SK-N-SH (cell line): ENCODE measurements at regions not wholly inside any gene's neighbourhood (a gene's known extent, or its start where the extent isn't known, plus 50 kb on each side); places are given as distances from the start of the nearest gene placed in this dataset.

Experiments
- CTCF ChIA-PET: fragments of 300-600, 350-600 bp; formaldehyde crosslinking; extraction: SDS; loops from one replicate; lab custom pipeline; 2021; lab: Yijun Ruan, JAX
- POLR2A ChIA-PET: fragments of 350-600 bp; sonication (Branson Sonifier 250); formaldehyde crosslinking; extraction: SDS; loops from one replicate; lab custom pipeline; 2020; ENCODE audit warnings: antibody characterized with exemption, inconsistent platforms; lab: Yijun Ruan, JAX
- DNase-seq: peaks from one replicate; pipeline ENCODE4 v3.0.0; 2012
- H2AFZ ChIP-seq: fragments of 200-600 bp; sonication (generic); 2 replicates; pipeline ENCODE4 v1.8.1; 2016; ENCODE audit warnings: antibody characterized with exemption, mild to moderate bottlenecking, low read depth
- H3F3A ChIP-seq: fragments of 200-600 bp; sonication (generic); replicated peaks from 2 replicates; pipeline ENCODE3; 2016; ENCODE audit warnings: antibody characterized with exemption, mild to moderate bottlenecking; ENCODE audit not compliant: insufficient read depth
- H3K27ac ChIP-seq, 2 experiments: fragments of 200-500 bp in 1 of 2; fragments of 200-600 bp in 1 of 2; sonication (Bioruptor generic) in 1 of 2; sonication (generic), shearing (Covaris generic) in 1 of 2; 2 replicates each; pipeline versions ENCODE4 v1.5.1 to v1.6.1; 2014 to 2016; ENCODE audit warnings: low read depth in 2 of 2, inconsistent platforms in 1 of 2, low read length in 1 of 2, mild to moderate bottlenecking in 1 of 2, mixed read lengths in 1 of 2
- H3K27me3 ChIP-seq: fragments of 200-600 bp; sonication (generic), shearing (Covaris generic); 2 replicates; pipeline ENCODE4 v1.6.1; 2016; ENCODE audit warnings: mixed run types; ENCODE audit not compliant: insufficient read depth
- H3K36me3 ChIP-seq, 2 experiments: fragments of 200-500 bp in 1 of 2; fragments of 200-600 bp in 1 of 2; sonication (Bioruptor generic) in 1 of 2; sonication (generic) in 1 of 2; replicated peaks in 1 of 2; 2 replicates each; pipeline versions ENCODE3 to v1.5.1; 2014 to 2016; ENCODE audit warnings: low read length in 1 of 2, mild to moderate bottlenecking in 1 of 2; ENCODE audit not compliant: insufficient read depth in 2 of 2, control insufficient read depth in 1 of 2
- H3K4me1 ChIP-seq, 2 experiments: fragments of 200-500 bp in 1 of 2; fragments of 200-600 bp in 1 of 2; sonication (Bioruptor generic) in 1 of 2; sonication (generic), shearing (Covaris generic) in 1 of 2; 2 replicates each; pipeline versions ENCODE4 v1.5.1 to v1.6.1; 2014 to 2016; ENCODE audit warnings: low read depth in 1 of 2, low read length in 1 of 2, mixed run types in 1 of 2; ENCODE audit not compliant: insufficient read depth in 2 of 2, control insufficient read depth in 1 of 2
- H3K4me2 ChIP-seq: fragments of 200-600 bp; sonication (generic), shearing (Covaris generic); 2 replicates; pipeline ENCODE4 v1.6.1; 2017; ENCODE audit warnings: mixed run types
- H3K4me3 ChIP-seq, 2 experiments: fragments of 200-500 bp in 1 of 2; fragments of 200-600 bp in 1 of 2; sonication (Bioruptor generic) in 1 of 2; sonication (generic), shearing (Covaris generic) in 1 of 2; 2 replicates each; pipeline versions ENCODE4 v1.5.1 to v1.8.1; 2014 to 2016; ENCODE audit warnings: low read depth in 2 of 2, inconsistent platforms in 1 of 2, low read length in 1 of 2, mild to moderate bottlenecking in 1 of 2, mixed read lengths in 1 of 2, moderate library complexity in 1 of 2
- H3K79me2 ChIP-seq: fragments of 200-600 bp; sonication (generic); 2 replicates; pipeline ENCODE4 v1.8.1; 2017; ENCODE audit warnings: mild to moderate bottlenecking; ENCODE audit not compliant: insufficient read depth
- H3K9ac ChIP-seq: fragments of 200-600 bp; sonication (generic); 2 replicates; pipeline ENCODE4 v1.6.1; 2017; ENCODE audit warnings: mixed run types
- H3K9me2 ChIP-seq: fragments of 200-600 bp; sonication (generic); 2 replicates; pipeline ENCODE4 v1.6.1; 2017; ENCODE audit warnings: mixed run types
- H3K9me3 ChIP-seq: fragments of 200-600 bp; sonication (generic); 2 replicates; pipeline ENCODE4 v1.6.1; 2017; ENCODE audit warnings: mixed run types, mild to moderate bottlenecking, moderate library complexity
- H4K20me1 ChIP-seq: fragments of 200-600 bp; sonication (generic); 2 replicates; pipeline ENCODE4 v1.6.1; 2017; ENCODE audit warnings: mild to moderate bottlenecking, mixed run types; ENCODE audit not compliant: insufficient read depth
- CHD2 ChIP-seq: fragments of 150-350 bp; IDR thresholded peaks from 2 replicates; pipeline ENCODE4 v1.6.1; 2018; ENCODE audit warnings: low read length; ENCODE audit not compliant: partially characterized antibody
- ELF1 ChIP-seq: IDR thresholded peaks from 2 replicates; pipeline ENCODE4 v1.4.0; 2012
- EZH2phosphoT487 ChIP-seq: fragments of 200-600 bp; sonication (generic); IDR thresholded peaks from 2 replicates; pipeline ENCODE4 v1.6.1; 2017; ENCODE audit warnings: low read depth, mixed run types, mild to moderate bottlenecking, antibody characterized with exemption, moderate library complexity, borderline replicate concordance
- FOSL2 ChIP-seq: IDR thresholded peaks from 2 replicates; pipeline ENCODE4 v1.4.0; 2012; ENCODE audit warnings: low read depth, mild to moderate bottlenecking, moderate library complexity, borderline replicate concordance
- FOXM1 ChIP-seq: IDR thresholded peaks from 2 replicates; pipeline ENCODE4 v1.4.0; 2012; ENCODE audit warnings: low read depth, mild to moderate bottlenecking
- GABPA ChIP-seq: IDR thresholded peaks from 2 replicates; pipeline ENCODE4 v1.4.0; 2012; ENCODE audit warnings: low read depth, mild to moderate bottlenecking
- GATA2 ChIP-seq: sonication (generic); formaldehyde crosslinking; IDR thresholded peaks from 2 replicates; pipeline ENCODE4 v1.5.0; 2020; ENCODE audit warnings: mild to moderate bottlenecking, missing genetic modification reagents
- MEF2A ChIP-seq: IDR thresholded peaks from 2 replicates; pipeline ENCODE4 v1.4.0; 2012; ENCODE audit warnings: low read depth, borderline replicate concordance
- NFIC ChIP-seq: IDR thresholded peaks from 2 replicates; pipeline ENCODE4 v1.4.0; 2012; ENCODE audit warnings: borderline replicate concordance
- NRF1 ChIP-seq: IDR thresholded peaks from 2 replicates; pipeline ENCODE4 v1.6.1; 2012; ENCODE audit warnings: low read depth, mild to moderate bottlenecking, low read length
- RFX5 ChIP-seq: IDR thresholded peaks from 2 replicates; pipeline ENCODE4 v1.6.1; 2012; ENCODE audit warnings: mild to moderate bottlenecking, improper control_type of control experiment, low read length
- SMC3 ChIP-seq: IDR thresholded peaks from 2 replicates; pipeline ENCODE4 v1.6.1; 2012; ENCODE audit warnings: low read depth, low read length, improper control_type of control experiment
- TEAD4 ChIP-seq: IDR thresholded peaks from 2 replicates; pipeline ENCODE4 v1.4.0; 2012; ENCODE audit warnings: mild to moderate bottlenecking, borderline replicate concordance; ENCODE audit not compliant: insufficient read depth
- WGBS: methylation state at CpG from one replicate; pipeline ENCODE4 v1.1.6; 2017; ENCODE audit warnings: low lambda C conversion rate; 5-methylcytosine and 5-hydroxymethylcytosine counted together
- TF ChIP-seq, protein P1 (sequence below): IDR thresholded peaks from 2 replicates; pipeline ENCODE4 v1.4.0; 2012; ENCODE audit warnings: low read depth
- TF ChIP-seq, protein P2 (sequence below): IDR thresholded peaks from 2 replicates; pipeline ENCODE4 v1.4.0; 2012; ENCODE audit warnings: low read depth, borderline replicate concordance
- TF ChIP-seq, protein P3 (sequence below): fragments of 150-350 bp; IDR thresholded peaks from 2 replicates; pipeline ENCODE4 v1.6.1; 2016; ENCODE audit warnings: mild to moderate bottlenecking, low read depth, low read length
- TF ChIP-seq, protein P4 (sequence below): fragments of 150-350 bp; IDR thresholded peaks from 2 replicates; pipeline ENCODE4 v1.6.1; 2017; ENCODE audit warnings: antibody characterized with exemption, low read length, low read depth, borderline replicate concordance

DNA sequence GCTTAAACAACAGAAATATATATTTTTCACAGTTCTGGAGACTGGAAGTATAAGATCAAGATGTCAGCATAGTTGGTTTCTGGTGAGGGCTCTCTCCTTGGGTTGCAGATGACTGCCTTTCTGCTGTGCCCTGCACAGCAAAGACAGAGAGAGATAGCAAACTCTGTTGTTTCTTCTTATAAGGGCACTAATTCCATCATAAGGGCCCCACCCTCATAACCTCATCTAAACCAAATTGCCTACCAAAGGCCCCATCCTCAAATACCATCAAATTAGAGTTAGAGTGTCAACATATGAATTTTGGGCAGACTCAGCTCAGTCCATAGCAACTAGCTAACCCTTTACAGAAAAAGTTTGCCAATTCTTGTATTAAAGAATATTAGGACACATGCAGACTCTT lies 94.0 kb upstream of the TLK1 start:
- Histone ChIP-seq H3K79me2 (no peaks in the 10 kb centered on the region), H3K36me3 (no peaks in the 10 kb centered on the region), H3K9me3 (no peaks in the 10 kb centered on the region), H3K27me3 (no peaks in the 10 kb centered on the region), H3K27ac (no peak overlapping the region), H3K4me3 (no peak overlapping the region), H3F3A (no peaks in the 10 kb centered on the region), H3K4me2 (no peak overlapping the region), H3K9me2 (no peaks in the 10 kb centered on the region), H3K4me1 (no peaks in the 10 kb centered on the region), H3K9ac (no peak overlapping the region), H4K20me1 (no peaks in the 10 kb centered on the region), H2AFZ (no peak overlapping the region)
- no peak for DNase-seq
- no peak for TF ChIP-seq NRF1
- no peak for TF ChIP-seq TEAD4
- TF ChIP-seq RFX5: no peak
- ChIA-PET CTCF (interaction anchor here (0.7 kb wide), 1 partner anchor 165 kb away, joined by 3 read pairs; no protein-coding TSS in a partner anchor), POLR2A (no interaction called here)

DNA sequence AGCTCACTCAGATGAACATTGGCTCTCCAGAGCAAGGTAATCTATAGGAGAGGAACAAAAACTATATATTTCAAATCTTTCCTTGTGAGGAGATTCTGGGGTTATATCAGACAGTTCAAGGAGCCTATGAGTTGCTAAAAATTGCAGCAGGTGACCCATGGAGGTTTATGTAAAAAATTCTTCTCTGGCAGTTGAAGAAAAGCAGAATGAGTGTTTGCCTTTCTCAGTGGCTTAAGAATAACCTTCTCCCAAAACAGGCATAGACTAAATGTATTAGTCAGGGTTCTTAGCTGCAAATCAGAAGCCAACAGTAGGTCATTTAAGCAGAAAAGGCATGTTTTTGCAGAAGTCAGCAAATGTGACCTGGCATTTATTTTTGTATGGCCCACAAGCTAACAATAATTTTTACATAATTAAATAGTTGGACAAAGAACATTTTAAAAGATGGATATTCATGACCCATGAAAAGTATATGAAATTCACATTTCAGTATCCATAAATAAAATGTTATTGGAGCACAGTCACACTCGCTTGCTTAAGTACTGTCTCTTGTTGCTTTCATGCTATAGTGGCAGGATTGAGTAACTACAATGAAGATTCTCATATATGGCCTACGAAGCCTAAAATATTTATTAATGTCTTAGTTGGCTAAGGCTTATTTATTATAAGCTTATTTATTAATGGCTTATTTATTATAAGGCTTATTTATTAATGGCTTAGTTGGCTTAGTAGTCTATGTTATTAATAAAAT lies 93.4 kb upstream of the TLK1 start:
- ChIA-PET POLR2A (no interaction called here), CTCF (interaction anchor here (0.7 kb wide), 1 partner anchor 166 kb away, joined by 3 read pairs; no protein-coding TSS in a partner anchor)
- H4K20me1 ChIP-seq: no peaks in the 10 kb centered on the region
- H3K36me3 ChIP-seq: no peaks in the 10 kb centered on the region
- TF ChIP-seq GABPA (no peak), RFX5 (no peak), NRF1 (no peak), FOXM1 (no peak), SMC3 (no peak), FOSL2 (no peak)
- TF ChIP-seq, protein P1, sequence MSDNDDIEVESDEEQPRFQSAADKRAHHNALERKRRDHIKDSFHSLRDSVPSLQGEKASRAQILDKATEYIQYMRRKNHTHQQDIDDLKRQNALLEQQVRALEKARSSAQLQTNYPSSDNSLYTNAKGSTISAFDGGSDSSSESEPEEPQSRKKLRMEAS: no peak
- no peak overlapping the region for H3K4me3 ChIP-seq
- no peak overlapping the region for H3K4me2 ChIP-seq
- 84% methylated on average over 2 of the region's 2 CpGs for WGBS
- no peaks in the 10 kb centered on the region for H3K27me3 ChIP-seq
- H3K27ac ChIP-seq: no peak overlapping the region
- no peak overlapping the region for H2AFZ ChIP-seq
- H3K9me3 ChIP-seq: no peaks in the 10 kb centered on the region
- no peak overlapping the region for H3K9ac ChIP-seq
- no peak for DNase-seq
- H3F3A ChIP-seq: no peaks in the 10 kb centered on the region
- no peaks in the 10 kb centered on the region for H3K79me2 ChIP-seq
- no peaks in the 10 kb centered on the region for H3K9me2 ChIP-seq
- H3K4me1 ChIP-seq: no peaks in the 10 kb centered on the region

DNA sequence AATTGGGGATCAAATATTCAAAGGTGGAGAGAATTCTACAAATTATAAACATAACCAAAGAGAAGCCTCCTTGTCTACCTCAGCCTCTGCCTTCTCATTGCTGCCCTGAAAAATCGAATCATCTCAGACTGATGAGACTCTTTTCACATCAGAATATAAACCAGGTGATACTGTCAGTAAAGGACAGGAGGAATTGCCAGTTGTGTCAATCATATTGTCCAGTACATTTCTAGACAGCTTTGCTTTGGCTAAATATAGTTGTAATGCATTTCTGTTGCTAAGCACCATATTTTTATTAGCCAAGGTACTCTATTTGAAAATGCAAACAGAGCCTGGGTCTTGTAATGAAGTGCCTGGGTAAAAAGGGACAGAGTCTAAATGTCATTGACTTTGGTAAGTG lies 92.6 kb upstream of the TLK1 start:
- Histone ChIP-seq H3F3A (no peaks in the 10 kb centered on the region), H4K20me1 (no peaks in the 10 kb centered on the region), H3K79me2 (no peaks in the 10 kb centered on the region), H2AFZ (no peak overlapping the region), H3K4me3 (no peak overlapping the region), H3K27ac (no peak overlapping the region), H3K27me3 (no peaks in the 10 kb centered on the region), H3K9ac (no peak overlapping the region), H3K9me2 (no peaks in the 10 kb centered on the region), H3K4me1 (no peaks in the 10 kb centered on the region), H3K36me3 (no peaks in the 10 kb centered on the region), H3K4me2 (no peak overlapping the region), H3K9me3 (no peaks in the 10 kb centered on the region)
- ChIA-PET CTCF (no interaction called here), POLR2A (no interaction called here)
- WGBS: 55% methylated on average over 1 of the region's 1 CpG
- DNase-seq: no peak
- TF ChIP-seq, protein P2, sequence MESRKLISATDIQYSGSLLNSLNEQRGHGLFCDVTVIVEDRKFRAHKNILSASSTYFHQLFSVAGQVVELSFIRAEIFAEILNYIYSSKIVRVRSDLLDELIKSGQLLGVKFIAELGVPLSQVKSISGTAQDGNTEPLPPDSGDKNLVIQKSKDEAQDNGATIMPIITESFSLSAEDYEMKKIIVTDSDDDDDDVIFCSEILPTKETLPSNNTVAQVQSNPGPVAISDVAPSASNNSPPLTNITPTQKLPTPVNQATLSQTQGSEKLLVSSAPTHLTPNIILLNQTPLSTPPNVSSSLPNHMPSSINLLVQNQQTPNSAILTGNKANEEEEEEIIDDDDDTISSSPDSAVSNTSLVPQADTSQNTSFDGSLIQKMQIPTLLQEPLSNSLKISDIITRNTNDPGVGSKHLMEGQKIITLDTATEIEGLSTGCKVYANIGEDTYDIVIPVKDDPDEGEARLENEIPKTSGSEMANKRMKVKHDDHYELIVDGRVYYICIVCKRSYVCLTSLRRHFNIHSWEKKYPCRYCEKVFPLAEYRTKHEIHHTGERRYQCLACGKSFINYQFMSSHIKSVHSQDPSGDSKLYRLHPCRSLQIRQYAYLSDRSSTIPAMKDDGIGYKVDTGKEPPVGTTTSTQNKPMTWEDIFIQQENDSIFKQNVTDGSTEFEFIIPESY: no peak
- TF ChIP-seq GATA2 (CRISPR knock-in tag) (no peak), FOXM1 (no peak), ELF1 (no peak), CHD2 (no peak), NFIC (no peak), EZH2phosphoT487 (no peak), MEF2A (no peak), TEAD4 (no peak)
- TF ChIP-seq, protein P3, sequence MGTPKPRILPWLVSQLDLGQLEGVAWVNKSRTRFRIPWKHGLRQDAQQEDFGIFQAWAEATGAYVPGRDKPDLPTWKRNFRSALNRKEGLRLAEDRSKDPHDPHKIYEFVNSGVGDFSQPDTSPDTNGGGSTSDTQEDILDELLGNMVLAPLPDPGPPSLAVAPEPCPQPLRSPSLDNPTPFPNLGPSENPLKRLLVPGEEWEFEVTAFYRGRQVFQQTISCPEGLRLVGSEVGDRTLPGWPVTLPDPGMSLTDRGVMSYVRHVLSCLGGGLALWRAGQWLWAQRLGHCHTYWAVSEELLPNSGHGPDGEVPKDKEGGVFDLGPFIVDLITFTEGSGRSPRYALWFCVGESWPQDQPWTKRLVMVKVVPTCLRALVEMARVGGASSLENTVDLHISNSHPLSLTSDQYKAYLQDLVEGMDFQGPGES: no peak
- TF ChIP-seq, protein P1: no peak
- TF ChIP-seq, protein P4, sequence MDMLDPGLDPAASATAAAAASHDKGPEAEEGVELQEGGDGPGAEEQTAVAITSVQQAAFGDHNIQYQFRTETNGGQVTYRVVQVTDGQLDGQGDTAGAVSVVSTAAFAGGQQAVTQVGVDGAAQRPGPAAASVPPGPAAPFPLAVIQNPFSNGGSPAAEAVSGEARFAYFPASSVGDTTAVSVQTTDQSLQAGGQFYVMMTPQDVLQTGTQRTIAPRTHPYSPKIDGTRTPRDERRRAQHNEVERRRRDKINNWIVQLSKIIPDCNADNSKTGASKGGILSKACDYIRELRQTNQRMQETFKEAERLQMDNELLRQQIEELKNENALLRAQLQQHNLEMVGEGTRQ: no peak
